Heart left ventricle (tissue), 13 donors: ENCODE measurements at regions not wholly inside any gene's neighbourhood (a gene's known extent, or its start where the extent isn't known, plus 50 kb on each side); places are given as distances from the start of the nearest gene placed in this dataset.

Source experiments
- CTCF ChIP-seq, 12 donors: fragments of 200-600 bp; sonication (generic) in 4 of 12; IDR thresholded peaks; one replicate each; pipeline versions ENCODE4 v1.5.0 to v1.8.0; 2018 to 2022; ENCODE audit warnings: antibody characterized with exemption in 12 of 12, mild to moderate bottlenecking in 5 of 12
- POLR2A ChIP-seq, 2 donors: fragments of 450-650 bp; IDR thresholded peaks; one replicate each; pipeline ENCODE4 v1.6.1; 2017; ENCODE audit warnings: antibody characterized with exemption in 2 of 2, mild to moderate bottlenecking in 2 of 2, moderate library complexity in 2 of 2
- donor health status: ischemic (EF 13 %, LVEDD 7.1; RV severe dilation, severe dysfunction).
- donor health status: DM: no; HTN: yes; CAD: no.
- donor health status: DM: no; HTN: no; CAD: no.
- donor health status: ischemic (EF 25% LVEDD 6.9; RV normal size, moderate dysfunction).
- donor health status: ischemic (EF 25% LVEDD 5.7; RV mildly dilated, moderate dysfunction).
- donor health status: ischemic (EF 35%, LVEDD 5.7; RV mildly dilated, moderate dysfunction).
- donor health status: nonischemic (EF 11% LVEDD 7.7; RV severe dilation, severe dysfunction).
- donor health status: DM: yes; HTN: yes; CAD: no.
- donor health status: PGD.
- donor health status: ischemic (EF 29% LVEDD 5.4; RV normal size, mild dysfunction).
- donor health status: nonischemic (EF 23%, LVEDD 6.1; RV moderate dilation, normal function).

DNA sequence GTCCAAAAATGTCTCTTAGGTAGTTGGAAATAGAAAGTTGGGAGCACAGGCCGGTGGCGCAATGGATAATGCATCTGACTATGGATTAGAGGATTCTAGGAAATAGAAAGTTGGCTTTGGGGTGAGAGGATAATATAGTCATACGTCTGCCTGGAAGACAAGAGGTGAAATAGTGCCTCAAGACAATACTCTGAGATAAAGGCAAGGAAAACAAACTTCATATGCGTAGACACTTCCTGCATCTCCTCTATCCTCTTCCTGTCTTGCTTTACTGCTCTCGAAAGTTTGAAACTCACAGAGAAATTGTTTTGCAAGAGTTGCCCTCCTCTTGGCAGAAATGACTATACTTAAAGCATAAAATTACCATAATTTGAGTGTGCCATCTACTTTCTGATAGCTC lies 153.2 kb upstream of the FBXL7 start:
- TF ChIP-seq CTCF (IDR thresholded peaks at IDR 0.05) (no peak), POLR2A (IDR thresholded peaks at IDR 0.05) (no peak)
